ENCODE measurements at regions not wholly inside any gene's neighbourhood (a gene's known extent, or its start where the extent isn't known, plus 50 kb on each side); places are given as distances from the start of the nearest gene placed in this dataset.

GRCh38 chr2:7881063-7881462 lies 800.8 kb upstream of the ID2 start:
- H3K27ac ChIP-seq (ENCODE audit: insufficient read length, low read depth, low read length): no peak overlapping the region
- WGBS (ENCODE audit: extremely low coverage, insufficient read length, low lambda C conversion rate): no CpG with 5 or more reads among the region's 5 CpGs
- H2AFZ ChIP-seq (ENCODE audit: low read length): no peak overlapping the region
- no peak overlapping the region for H3K9ac ChIP-seq (ENCODE audit: extremely low read depth, insufficient read length, low read length)
- H3K56ac ChIP-seq (ENCODE audit: insufficient read length, low read depth, low read length): no peak overlapping the region
- H3K14ac ChIP-seq (ENCODE audit: insufficient read depth, low read length): no peak overlapping the region
- Mint-ChIP-seq H3K4me3 (peak overlapping the region in 1 of 2 experiments; percentile 14; a peak in 1 of 5 replicates), H3K9me3 (peaks cover 0 to 2% of the 10 kb centered on the region in 2 experiments; a peak in 2 of 5 replicates), H3K4me1 (peaks cover 54 to 66% of the 10 kb centered on the region in 2 experiments), H3K36me3 (ENCODE audit: insufficient read depth in 1 of 3, low read depth in 3 of 3) (peaks cover 24 to 62% (median 27%) of the 10 kb centered on the region in 3 experiments; a peak in 6 of 7 replicates), H3K27me3 (ENCODE audit: low read depth) (no peaks in the 10 kb centered on the region), H3K27ac (peak overlapping the region in 2 of 3 experiments; percentile 37 to 85; a peak in 4 of 7 replicates)
- H3K23me2 ChIP-seq (ENCODE audit: insufficient read length, low read depth, low read length, poor library complexity, severe bottlenecking): peaks cover 20% of the 10 kb centered on the region
- peaks cover 14% of the 10 kb centered on the region for H3K4me1 ChIP-seq (ENCODE audit: insufficient read depth, low read length)
- H3T11ph ChIP-seq (ENCODE audit: low read length): no peak overlapping the region
- H4K20me1 ChIP-seq (ENCODE audit: control insufficient read depth, insufficient read depth, insufficient read length): no peaks in the 10 kb centered on the region
- no peak overlapping the region for H2BK120ac ChIP-seq (ENCODE audit: low read depth, low read length, poor library complexity, severe bottlenecking)
- H2BK15ac ChIP-seq (ENCODE audit: low read depth, low read length): no peak overlapping the region
- H3K9me3 ChIP-seq (ENCODE audit: control insufficient read depth, low read depth, low read length): no peaks in the 10 kb centered on the region
- no peak overlapping the region for H4K8ac ChIP-seq (replicated peaks; ENCODE audit: insufficient read length, low read depth, low read length)
- no peak overlapping the region for H3K4ac ChIP-seq (ENCODE audit: low read depth, low read length)
- no peak overlapping the region for H2BK20ac ChIP-seq (ENCODE audit: low read depth, low read length, poor library complexity, severe bottlenecking)
- H2AK5ac ChIP-seq (ENCODE audit: insufficient read length, low read length): no peak overlapping the region
- H3K79me1 ChIP-seq (ENCODE audit: insufficient read depth, low read depth, low read length, poor library complexity, severe bottlenecking): peaks cover 5% of the 10 kb centered on the region
- no peak overlapping the region for H4K5ac ChIP-seq (ENCODE audit: insufficient read length, low read depth, low read length)
- no peak for TF ChIP-seq CTCF (conservative IDR thresholded peaks at IDR 0.05)
- no peak for DNase-seq
- H3K79me2 ChIP-seq (ENCODE audit: insufficient read depth, low read length): peaks cover 58% of the 10 kb centered on the region
- H3K18ac ChIP-seq (ENCODE audit: insufficient read length, low read depth, low read length): no peak overlapping the region
- peak overlapping the region; percentile 99 for H3K4me2 ChIP-seq (ENCODE audit: insufficient read depth, insufficient read length, low read length)
- H2BK12ac ChIP-seq (ENCODE audit: insufficient read length, low read depth, low read length): no peak overlapping the region
- no peak overlapping the region for H3K23ac ChIP-seq (ENCODE audit: insufficient read length, low read depth, low read length)
- no peaks in the 10 kb centered on the region for H3K27me3 ChIP-seq (ENCODE audit: insufficient read depth, low read length)
- H2BK5ac ChIP-seq (ENCODE audit: insufficient read length, low read length): no peak overlapping the region
- no peak overlapping the region for H4K91ac ChIP-seq (ENCODE audit: insufficient read length, low read depth, low read length)

Data from H9 (cell line).